ENCODE measurements at regions not wholly inside any gene's neighbourhood (a gene's known extent, or its start where the extent isn't known, plus 50 kb on each side); places are given as distances from the start of the nearest gene placed in this dataset.
A peak's percentile ranks its signal among the peaks of the same experiment; 100 is the strongest.

DNA sequence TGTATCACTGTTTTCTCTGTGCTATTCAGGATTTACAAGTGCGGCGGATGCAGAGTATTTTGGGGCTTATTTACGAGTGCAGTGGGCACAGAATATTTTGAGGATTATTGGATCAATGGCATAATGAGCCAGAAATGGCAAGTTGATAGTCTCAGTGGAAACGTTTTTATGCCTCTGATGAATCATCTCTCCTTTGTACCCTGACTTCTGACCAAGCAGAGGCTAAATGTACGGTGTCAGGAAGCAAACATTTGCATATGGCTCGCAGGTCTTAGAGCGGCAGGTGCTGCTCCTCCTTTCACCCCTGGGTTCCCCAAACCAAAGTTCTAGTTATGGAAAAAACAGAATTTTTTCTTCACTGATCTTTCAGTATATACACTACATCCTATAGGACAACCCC, 94.5 kb downstream of the LIG4 start:
- ChIA-PET CTCF (interaction anchor here (0.9 kb wide), 1 partner anchor 21 kb away, joined by 3 read pairs; no protein-coding TSS in a partner anchor), POLR2A (no interaction called here)
- H3K4me1 Mint-ChIP-seq: peaks cover 17% of the 10 kb centered on the region
- H3K27ac Mint-ChIP-seq: no peak overlapping the region
- no peak for TF ChIP-seq GTF2I (CRISPR knock-in tag; conservative IDR thresholded peaks at IDR 0.05)
- TF ChIP-seq MYBL2 (CRISPR knock-in tag; IDR thresholded peaks at IDR 0.05): no peak
- no peak for TF ChIP-seq ZNF317 (CRISPR knock-in tag; IDR thresholded peaks at IDR 0.05; ENCODE audit: borderline replicate concordance, low read depth)
- no peak for TF ChIP-seq MXD4 (CRISPR knock-in tag; IDR thresholded peaks at IDR 0.05; ENCODE audit: borderline replicate concordance)
- TF ChIP-seq TEAD4 (CRISPR knock-in tag; IDR thresholded peaks at IDR 0.05): no peak
- no peak for TF ChIP-seq HMGA2 (CRISPR knock-in tag; IDR thresholded peaks at IDR 0.05)
- TF ChIP-seq, protein P1, sequence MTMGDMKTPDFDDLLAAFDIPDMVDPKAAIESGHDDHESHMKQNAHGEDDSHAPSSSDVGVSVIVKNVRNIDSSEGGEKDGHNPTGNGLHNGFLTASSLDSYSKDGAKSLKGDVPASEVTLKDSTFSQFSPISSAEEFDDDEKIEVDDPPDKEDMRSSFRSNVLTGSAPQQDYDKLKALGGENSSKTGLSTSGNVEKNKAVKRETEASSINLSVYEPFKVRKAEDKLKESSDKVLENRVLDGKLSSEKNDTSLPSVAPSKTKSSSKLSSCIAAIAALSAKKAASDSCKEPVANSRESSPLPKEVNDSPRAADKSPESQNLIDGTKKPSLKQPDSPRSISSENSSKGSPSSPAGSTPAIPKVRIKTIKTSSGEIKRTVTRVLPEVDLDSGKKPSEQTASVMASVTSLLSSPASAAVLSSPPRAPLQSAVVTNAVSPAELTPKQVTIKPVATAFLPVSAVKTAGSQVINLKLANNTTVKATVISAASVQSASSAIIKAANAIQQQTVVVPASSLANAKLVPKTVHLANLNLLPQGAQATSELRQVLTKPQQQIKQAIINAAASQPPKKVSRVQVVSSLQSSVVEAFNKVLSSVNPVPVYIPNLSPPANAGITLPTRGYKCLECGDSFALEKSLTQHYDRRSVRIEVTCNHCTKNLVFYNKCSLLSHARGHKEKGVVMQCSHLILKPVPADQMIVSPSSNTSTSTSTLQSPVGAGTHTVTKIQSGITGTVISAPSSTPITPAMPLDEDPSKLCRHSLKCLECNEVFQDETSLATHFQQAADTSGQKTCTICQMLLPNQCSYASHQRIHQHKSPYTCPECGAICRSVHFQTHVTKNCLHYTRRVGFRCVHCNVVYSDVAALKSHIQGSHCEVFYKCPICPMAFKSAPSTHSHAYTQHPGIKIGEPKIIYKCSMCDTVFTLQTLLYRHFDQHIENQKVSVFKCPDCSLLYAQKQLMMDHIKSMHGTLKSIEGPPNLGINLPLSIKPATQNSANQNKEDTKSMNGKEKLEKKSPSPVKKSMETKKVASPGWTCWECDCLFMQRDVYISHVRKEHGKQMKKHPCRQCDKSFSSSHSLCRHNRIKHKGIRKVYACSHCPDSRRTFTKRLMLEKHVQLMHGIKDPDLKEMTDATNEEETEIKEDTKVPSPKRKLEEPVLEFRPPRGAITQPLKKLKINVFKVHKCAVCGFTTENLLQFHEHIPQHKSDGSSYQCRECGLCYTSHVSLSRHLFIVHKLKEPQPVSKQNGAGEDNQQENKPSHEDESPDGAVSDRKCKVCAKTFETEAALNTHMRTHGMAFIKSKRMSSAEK (CRISPR knock-in tag; IDR thresholded peaks at IDR 0.05; ENCODE audit: borderline replicate concordance): no peak
- no peak overlapping the region for H3K4me3 Mint-ChIP-seq
- H3K9me3 Mint-ChIP-seq: peaks cover 10% of the 10 kb centered on the region
- no peak for ATAC-seq
- no peaks in the 10 kb centered on the region for H3K27me3 Mint-ChIP-seq (ENCODE audit: low read depth)
- H3K36me3 Mint-ChIP-seq: no peaks in the 10 kb centered on the region
- DNase-seq (ENCODE audit: low spot score): no peak

- TF ChIP-seq JUN (CRISPR knock-in tag; IDR thresholded peaks at IDR 0.05): no peak
- TF ChIP-seq SMAD3 (CRISPR knock-in tag; IDR thresholded peaks at IDR 0.05; ENCODE audit: borderline replicate concordance): no peak
- TF ChIP-seq RELA (CRISPR knock-in tag; IDR thresholded peaks at IDR 0.05; ENCODE audit: borderline replicate concordance): no peak
- TF ChIP-seq ZNF425 (CRISPR knock-in tag; conservative IDR thresholded peaks at IDR 0.05): no peak
- no peak for TF ChIP-seq MXD4 (CRISPR knock-in tag; IDR thresholded peaks at IDR 0.05; ENCODE audit: borderline replicate concordance)
- no peak for TF ChIP-seq TCF7 (CRISPR knock-in tag; IDR thresholded peaks at IDR 0.05; ENCODE audit: low read depth)
- TF ChIP-seq, protein P2, sequence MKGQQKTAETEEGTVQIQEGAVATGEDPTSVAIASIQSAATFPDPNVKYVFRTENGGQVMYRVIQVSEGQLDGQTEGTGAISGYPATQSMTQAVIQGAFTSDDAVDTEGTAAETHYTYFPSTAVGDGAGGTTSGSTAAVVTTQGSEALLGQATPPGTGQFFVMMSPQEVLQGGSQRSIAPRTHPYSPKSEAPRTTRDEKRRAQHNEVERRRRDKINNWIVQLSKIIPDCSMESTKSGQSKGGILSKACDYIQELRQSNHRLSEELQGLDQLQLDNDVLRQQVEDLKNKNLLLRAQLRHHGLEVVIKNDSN (CRISPR knock-in tag; IDR thresholded peaks at IDR 0.05): no peak
- TF ChIP-seq, protein P3, sequence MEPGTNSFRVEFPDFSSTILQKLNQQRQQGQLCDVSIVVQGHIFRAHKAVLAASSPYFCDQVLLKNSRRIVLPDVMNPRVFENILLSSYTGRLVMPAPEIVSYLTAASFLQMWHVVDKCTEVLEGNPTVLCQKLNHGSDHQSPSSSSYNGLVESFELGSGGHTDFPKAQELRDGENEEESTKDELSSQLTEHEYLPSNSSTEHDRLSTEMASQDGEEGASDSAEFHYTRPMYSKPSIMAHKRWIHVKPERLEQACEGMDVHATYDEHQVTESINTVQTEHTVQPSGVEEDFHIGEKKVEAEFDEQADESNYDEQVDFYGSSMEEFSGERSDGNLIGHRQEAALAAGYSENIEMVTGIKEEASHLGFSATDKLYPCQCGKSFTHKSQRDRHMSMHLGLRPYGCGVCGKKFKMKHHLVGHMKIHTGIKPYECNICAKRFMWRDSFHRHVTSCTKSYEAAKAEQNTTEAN (CRISPR knock-in tag; IDR thresholded peaks at IDR 0.05): no peak
- TF ChIP-seq GABPB1 (CRISPR knock-in tag; IDR thresholded peaks at IDR 0.05): no peak
- TF ChIP-seq, protein P4, sequence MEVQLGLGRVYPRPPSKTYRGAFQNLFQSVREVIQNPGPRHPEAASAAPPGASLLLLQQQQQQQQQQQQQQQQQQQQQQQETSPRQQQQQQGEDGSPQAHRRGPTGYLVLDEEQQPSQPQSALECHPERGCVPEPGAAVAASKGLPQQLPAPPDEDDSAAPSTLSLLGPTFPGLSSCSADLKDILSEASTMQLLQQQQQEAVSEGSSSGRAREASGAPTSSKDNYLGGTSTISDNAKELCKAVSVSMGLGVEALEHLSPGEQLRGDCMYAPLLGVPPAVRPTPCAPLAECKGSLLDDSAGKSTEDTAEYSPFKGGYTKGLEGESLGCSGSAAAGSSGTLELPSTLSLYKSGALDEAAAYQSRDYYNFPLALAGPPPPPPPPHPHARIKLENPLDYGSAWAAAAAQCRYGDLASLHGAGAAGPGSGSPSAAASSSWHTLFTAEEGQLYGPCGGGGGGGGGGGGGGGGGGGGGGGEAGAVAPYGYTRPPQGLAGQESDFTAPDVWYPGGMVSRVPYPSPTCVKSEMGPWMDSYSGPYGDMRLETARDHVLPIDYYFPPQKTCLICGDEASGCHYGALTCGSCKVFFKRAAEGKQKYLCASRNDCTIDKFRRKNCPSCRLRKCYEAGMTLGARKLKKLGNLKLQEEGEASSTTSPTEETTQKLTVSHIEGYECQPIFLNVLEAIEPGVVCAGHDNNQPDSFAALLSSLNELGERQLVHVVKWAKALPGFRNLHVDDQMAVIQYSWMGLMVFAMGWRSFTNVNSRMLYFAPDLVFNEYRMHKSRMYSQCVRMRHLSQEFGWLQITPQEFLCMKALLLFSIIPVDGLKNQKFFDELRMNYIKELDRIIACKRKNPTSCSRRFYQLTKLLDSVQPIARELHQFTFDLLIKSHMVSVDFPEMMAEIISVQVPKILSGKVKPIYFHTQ (CRISPR knock-in tag; IDR thresholded peaks at IDR 0.05): no peak
- TF ChIP-seq, protein P5, sequence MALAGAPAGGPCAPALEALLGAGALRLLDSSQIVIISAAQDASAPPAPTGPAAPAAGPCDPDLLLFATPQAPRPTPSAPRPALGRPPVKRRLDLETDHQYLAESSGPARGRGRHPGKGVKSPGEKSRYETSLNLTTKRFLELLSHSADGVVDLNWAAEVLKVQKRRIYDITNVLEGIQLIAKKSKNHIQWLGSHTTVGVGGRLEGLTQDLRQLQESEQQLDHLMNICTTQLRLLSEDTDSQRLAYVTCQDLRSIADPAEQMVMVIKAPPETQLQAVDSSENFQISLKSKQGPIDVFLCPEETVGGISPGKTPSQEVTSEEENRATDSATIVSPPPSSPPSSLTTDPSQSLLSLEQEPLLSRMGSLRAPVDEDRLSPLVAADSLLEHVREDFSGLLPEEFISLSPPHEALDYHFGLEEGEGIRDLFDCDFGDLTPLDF (CRISPR knock-in tag; IDR thresholded peaks at IDR 0.05): no peak
- no peak for TF ChIP-seq CREB1 (CRISPR knock-in tag; IDR thresholded peaks at IDR 0.05)
- H3K4me3 Mint-ChIP-seq: no peak overlapping the region
- no peaks in the 10 kb centered on the region for H3K36me3 Mint-ChIP-seq
- H3K4me1 Mint-ChIP-seq: peaks cover 17% of the 10 kb centered on the region
- POLR2A ChIA-PET: no interaction called here
- H3K27ac Mint-ChIP-seq: no peak overlapping the region
- H3K27me3 Mint-ChIP-seq (ENCODE audit: low read depth): no peaks in the 10 kb centered on the region
- CTCF ChIA-PET: interaction anchor here (0.6 to 0.9 kb wide), 2 partner anchors 22 to 476 kb away, joined by 3 read pairs; no protein-coding TSS in a partner anchor
- DNase-seq (ENCODE audit: low spot score): peak; percentile 24
- H3K9me3 Mint-ChIP-seq: peaks cover 10% of the 10 kb centered on the region
- ATAC-seq: peak; percentile 81
Measured at GRCh38 chr13:108120302-108120701, 95.0 kb downstream of the LIG4 start.
